Panc1 (cell line): ENCODE measurements at regions not wholly inside any gene's neighbourhood (a gene's known extent, or its start where the extent isn't known, plus 50 kb on each side); places are given as distances from the start of the nearest gene placed in this dataset.

Source experiments
- ATAC-seq: fragments of 200-7000 bp; cut with Tn5 transposase; 2 replicates; pipeline ENCODE4 v1.9.1; 2020; ENCODE audit warnings: mild to moderate bottlenecking, moderate library complexity
- BruUV-seq: library from RNA; stranded (reverse); fragments of 400-500 nt; replicated peaks from 2 replicates; lab custom pipeline; 2021; lab: Mats Ljungman, UMichigan
- CTCF ChIA-PET: fragments of 300-600 bp; sonication (Branson Sonifier 250); formaldehyde crosslinking; loops from one replicate; lab custom pipeline; 2022; ENCODE audit warnings: antibody characterized with exemption; lab: Charles Lee
- POLR2A ChIA-PET: fragments of 300-600 bp; sonication (Branson Sonifier 250); formaldehyde crosslinking; loops from one replicate; lab custom pipeline; 2022; ENCODE audit warnings: antibody characterized with exemption; lab: Charles Lee
- DNase-seq: peaks from one replicate; pipeline ENCODE4 v3.0.0-alpha.2; 2010; ENCODE audit warnings: low read depth, low spot score
- H3K27ac ChIP-seq: 2 replicates; pipeline ENCODE4 v1.5.1; 2011; ENCODE audit warnings: mild to moderate bottlenecking, low read length, inconsistent platforms
- H3K27me3 ChIP-seq: fragments of 200-500 bp; sonication (Bioruptor generic); 2 replicates; pipeline ENCODE4 v1.6.0; 2014; ENCODE audit warnings: low read length, inconsistent platforms; ENCODE audit not compliant: control insufficient read depth, insufficient read depth
- H3K36me3 ChIP-seq: fragments of 200-500 bp; sonication (Bioruptor generic); 2 replicates; pipeline ENCODE4 v1.5.1; 2014; ENCODE audit warnings: inconsistent platforms, mild to moderate bottlenecking, low read length, moderate library complexity; ENCODE audit not compliant: control insufficient read depth, insufficient read depth
- H3K4me1 ChIP-seq: 2 replicates; pipeline ENCODE4 v1.5.1; 2011; ENCODE audit warnings: inconsistent platforms, mild to moderate bottlenecking, low read length, moderate library complexity; ENCODE audit not compliant: control insufficient read depth, insufficient read depth
- H3K4me3 ChIP-seq, 2 experiments: 2 replicates each; pipeline ENCODE4 v1.5.1; 2011 to 2012; ENCODE audit warnings: low read depth in 2 of 2, low read length in 2 of 2, mild to moderate bottlenecking in 2 of 2, inconsistent platforms in 1 of 2, moderate library complexity in 1 of 2
- H3K9me3 ChIP-seq: fragments of 200-500 bp; sonication (Bioruptor generic); 2 replicates; pipeline ENCODE4 v1.5.1; 2014; ENCODE audit warnings: low read depth, mild to moderate bottlenecking, inconsistent platforms, low read length, moderate library complexity; ENCODE audit not compliant: control insufficient read depth, insufficient read depth
- CTCF ChIP-seq: fragments of 450-650 bp; IDR thresholded peaks from 2 replicates; pipeline ENCODE4 v1.5.1; 2017; ENCODE audit warnings: mild to moderate bottlenecking
- POLR2AphosphoS5 ChIP-seq: IDR thresholded peaks from 2 replicates; pipeline ENCODE4 v1.6.1; 2012; ENCODE audit warnings: mild to moderate bottlenecking, low read depth, low read length, moderate library complexity
- SIN3A ChIP-seq: IDR thresholded peaks from 2 replicates; pipeline ENCODE4 v1.6.1; 2012; ENCODE audit warnings: low read depth, mild to moderate bottlenecking, low read length, moderate library complexity, borderline replicate concordance; ENCODE audit not compliant: insufficient read depth
- TCF7L2 ChIP-seq: IDR thresholded peaks from 2 replicates; pipeline ENCODE4 v1.6.1; 2011; ENCODE audit warnings: mild to moderate bottlenecking, low read depth, low read length, inconsistent platforms
- in situ Hi-C: cut with HindIII; loops from 2 replicates; pipeline ENCODE4 v1.10.0; 2016; ENCODE audit warnings: low sequenced_read_pairs, low pct_unique_long_range_greater_than_20kb
- intact Hi-C: fragments of 100-400 bp; cut with micrococcal nuclease; formaldehyde crosslinking; loops from one replicate; pipeline ENCODE4 v1.10.0; 2022; ENCODE audit not compliant: unreplicated experiment
- TF ChIP-seq, protein P1 (sequence below), 2 experiments: IDR thresholded peaks; 2 replicates each; pipeline ENCODE4 v1.6.1; 2011 to 2012; ENCODE audit warnings: low read depth in 2 of 2, control low read depth in 1 of 2, low read length in 1 of 2, mild to moderate bottlenecking in 1 of 2, moderate library complexity in 1 of 2; ENCODE audit not compliant: insufficient read depth in 1 of 2

- H3K27me3 ChIP-seq = no peaks in the 10 kb centered on the region
Observed at GRCh38 chr6:105691081-105691480, 288.2 kb upstream of the PREP start.

GRCh38 chr6:105688573-105688972, 285.7 kb upstream of the PREP start:
- POLR2A ChIA-PET = no interaction called here
- in situ Hi-C loops = no loop called here

More at GRCh38 chr6:105691081-105691480, 288.2 kb upstream of the PREP start:
- BruUV-seq = no TSS peak
- Histone ChIP-seq H3K4me3 (no peak overlapping the region), H3K9me3 (peaks cover 21% of the 10 kb centered on the region; the same call in 1 of the 2 replicates), H3K4me1 (no peaks in the 10 kb centered on the region), H3K27ac (no peak overlapping the region), H3K36me3 (no peaks in the 10 kb centered on the region)
- ChIA-PET CTCF (no interaction called here), POLR2A (no interaction called here)
- TF ChIP-seq SIN3A = no peak
- TF ChIP-seq POLR2AphosphoS5 = no peak
- TF ChIP-seq CTCF = no peak
- TF ChIP-seq, protein P1, sequence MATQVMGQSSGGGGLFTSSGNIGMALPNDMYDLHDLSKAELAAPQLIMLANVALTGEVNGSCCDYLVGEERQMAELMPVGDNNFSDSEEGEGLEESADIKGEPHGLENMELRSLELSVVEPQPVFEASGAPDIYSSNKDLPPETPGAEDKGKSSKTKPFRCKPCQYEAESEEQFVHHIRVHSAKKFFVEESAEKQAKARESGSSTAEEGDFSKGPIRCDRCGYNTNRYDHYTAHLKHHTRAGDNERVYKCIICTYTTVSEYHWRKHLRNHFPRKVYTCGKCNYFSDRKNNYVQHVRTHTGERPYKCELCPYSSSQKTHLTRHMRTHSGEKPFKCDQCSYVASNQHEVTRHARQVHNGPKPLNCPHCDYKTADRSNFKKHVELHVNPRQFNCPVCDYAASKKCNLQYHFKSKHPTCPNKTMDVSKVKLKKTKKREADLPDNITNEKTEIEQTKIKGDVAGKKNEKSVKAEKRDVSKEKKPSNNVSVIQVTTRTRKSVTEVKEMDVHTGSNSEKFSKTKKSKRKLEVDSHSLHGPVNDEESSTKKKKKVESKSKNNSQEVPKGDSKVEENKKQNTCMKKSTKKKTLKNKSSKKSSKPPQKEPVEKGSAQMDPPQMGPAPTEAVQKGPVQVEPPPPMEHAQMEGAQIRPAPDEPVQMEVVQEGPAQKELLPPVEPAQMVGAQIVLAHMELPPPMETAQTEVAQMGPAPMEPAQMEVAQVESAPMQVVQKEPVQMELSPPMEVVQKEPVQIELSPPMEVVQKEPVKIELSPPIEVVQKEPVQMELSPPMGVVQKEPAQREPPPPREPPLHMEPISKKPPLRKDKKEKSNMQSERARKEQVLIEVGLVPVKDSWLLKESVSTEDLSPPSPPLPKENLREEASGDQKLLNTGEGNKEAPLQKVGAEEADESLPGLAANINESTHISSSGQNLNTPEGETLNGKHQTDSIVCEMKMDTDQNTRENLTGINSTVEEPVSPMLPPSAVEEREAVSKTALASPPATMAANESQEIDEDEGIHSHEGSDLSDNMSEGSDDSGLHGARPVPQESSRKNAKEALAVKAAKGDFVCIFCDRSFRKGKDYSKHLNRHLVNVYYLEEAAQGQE (IDR thresholded peaks at IDR 0.05; ENCODE audit: insufficient read depth in 1 of 2, low read depth in 2 of 2, low read length in 1 of 2) = no peak
- no peak for TF ChIP-seq TCF7L2
- ATAC-seq = no peak
- no peak for DNase-seq
- in situ Hi-C loops = no loop called here
- intact Hi-C loops = no loop called here

More at GRCh38 chr6:105688573-105688972, 285.7 kb upstream of the PREP start:
- Histone ChIP-seq H3K27me3 (no peaks in the 10 kb centered on the region), H3K4me1 (no peaks in the 10 kb centered on the region), H3K9me3 (peaks cover 21% of the 10 kb centered on the region; the same call in 1 of the 2 replicates), H3K36me3 (no peaks in the 10 kb centered on the region), H3K4me3 (no peak overlapping the region), H3K27ac (no peak overlapping the region)
- DNase-seq = no peak
- CTCF ChIA-PET = no interaction called here
- TF ChIP-seq SIN3A (no peak), CTCF (no peak), TCF7L2 (no peak), POLR2AphosphoS5 (no peak)
- TF ChIP-seq, protein P1 (IDR thresholded peaks at IDR 0.05; ENCODE audit: insufficient read depth in 1 of 2, low read depth in 2 of 2, low read length in 1 of 2) = no peak
- no TSS peak for BruUV-seq
- no peak for ATAC-seq
- intact Hi-C loops = no loop called here
